SH-SY5Y (cell line): ENCODE measurements at regions not wholly inside any gene's neighbourhood (a gene's known extent, or its start where the extent isn't known, plus 50 kb on each side); places are given as distances from the start of the nearest gene placed in this dataset.

Experiments used
- GATA2 ChIP-seq: IDR thresholded peaks from 2 replicates; pipeline ENCODE4 v1.6.1; 2011; ENCODE audit warnings: mild to moderate bottlenecking, low read depth, low read length
- GATA3 ChIP-seq: IDR thresholded peaks from 2 replicates; pipeline ENCODE4 v1.6.1; 2011; ENCODE audit warnings: low read depth, mild to moderate bottlenecking, low read length, moderate library complexity

DNA sequence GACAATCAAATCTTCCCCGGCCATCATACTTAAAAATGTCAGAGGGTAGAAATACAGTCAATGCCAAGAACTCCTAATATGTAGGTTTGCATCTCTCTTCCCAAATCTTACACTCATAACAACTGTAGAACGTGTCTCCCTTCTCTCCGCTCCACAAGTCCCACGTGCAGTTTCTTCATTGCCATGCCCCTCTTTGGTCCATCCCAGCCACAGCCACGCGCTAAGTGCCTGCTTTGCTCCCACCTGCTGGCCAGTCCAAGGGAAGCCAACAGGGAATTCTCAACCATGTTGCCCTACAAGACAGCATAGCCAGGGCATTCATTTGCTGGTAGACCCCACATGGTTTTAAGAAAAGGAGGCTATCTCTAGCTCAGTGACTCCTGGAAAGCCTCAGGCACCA, 420.6 kb upstream of the ISX start:
- no peak for TF ChIP-seq GATA2
- TF ChIP-seq GATA3 = no peak

DNA sequence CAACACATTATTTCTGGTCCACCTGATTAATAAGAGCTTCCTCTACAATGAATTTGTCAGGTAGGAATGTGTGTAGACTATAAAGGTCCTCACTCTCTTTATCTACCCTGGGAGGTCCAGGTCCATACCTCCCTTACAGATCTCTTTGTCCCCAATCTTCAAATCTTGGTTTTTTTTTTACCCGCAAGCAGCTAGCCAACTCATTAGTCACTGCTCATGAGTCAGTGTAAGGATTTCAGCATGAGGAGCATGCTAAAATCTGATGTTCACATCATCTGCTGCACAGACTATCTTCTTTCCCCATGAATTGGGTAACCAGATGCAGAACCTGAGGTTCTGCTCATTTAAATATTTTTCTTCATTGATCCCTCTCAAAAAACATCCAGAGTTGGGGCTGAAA, 397.0 kb upstream of the ISX start:
- TF ChIP-seq GATA3 = no peak
- TF ChIP-seq GATA2 = no peak

GRCh38 chr22:34687116-34687515, 378.8 kb upstream of the ISX start:
- TF ChIP-seq GATA3 (no peak), GATA2 (no peak)

GRCh38 chr22:34688825-34689224, 377.1 kb upstream of the ISX start:
- TF ChIP-seq GATA2 (no peak), GATA3 (no peak)

- TF ChIP-seq GATA2 = no peak
Measured at GRCh38 chr22:34696557-34696956, 369.4 kb upstream of the ISX start.

GRCh38 chr22:34702279-34702678, 363.7 kb upstream of the ISX start:
- TF ChIP-seq GATA2 (no peak), GATA3 (no peak)

- TF ChIP-seq GATA2 (no peak), GATA3 (no peak)
Measured at GRCh38 chr22:34709641-34710040, 356.3 kb upstream of the ISX start.

- TF ChIP-seq GATA3 (no peak), GATA2 (no peak)
Measured at GRCh38 chr22:34722901-34723300, 343.1 kb upstream of the ISX start.

GRCh38 chr22:34736081-34736480, 329.9 kb upstream of the ISX start:
- TF ChIP-seq GATA2 (no peak), GATA3 (no peak)

GRCh38 chr22:34738661-34739400, 327.1 kb upstream of the ISX start:
- TF ChIP-seq GATA2 = no peak
- no peak for TF ChIP-seq GATA3

DNA sequence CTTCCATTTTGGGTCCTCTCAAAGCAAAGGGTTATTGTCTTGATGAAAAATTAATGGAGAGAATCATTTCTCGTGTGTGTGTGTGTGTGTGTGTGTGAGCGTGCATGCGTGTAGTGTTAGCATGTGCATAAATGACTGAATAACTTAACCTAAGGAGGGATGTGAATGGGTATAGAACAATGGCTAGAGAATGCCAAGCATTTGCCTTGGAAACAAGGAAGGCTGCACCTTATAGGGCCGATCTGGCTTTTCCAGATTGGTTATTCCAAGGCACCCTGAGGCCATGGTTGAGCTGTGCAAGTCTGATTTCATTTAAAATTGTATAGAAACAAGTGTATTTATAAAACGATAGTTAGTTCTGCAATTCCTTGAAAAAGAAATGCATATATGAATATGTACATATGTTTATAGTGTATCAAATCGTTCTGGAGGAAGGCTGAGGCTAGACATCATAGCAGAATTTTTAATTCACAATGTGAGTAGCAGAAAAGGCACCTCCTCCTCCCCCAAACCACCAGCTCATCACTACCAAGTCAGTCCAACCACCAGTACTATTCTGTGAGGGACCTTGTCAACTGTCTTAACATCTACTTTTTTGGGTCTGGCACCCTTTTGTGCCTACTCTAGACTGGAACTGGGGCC, 322.7 kb upstream of the ISX start:
- TF ChIP-seq GATA2 (no peak), GATA3 (no peak)

GRCh38 chr22:34760276-34761008, 305.5 kb upstream of the ISX start:
- TF ChIP-seq GATA2 (no peak), GATA3 (no peak)

DNA sequence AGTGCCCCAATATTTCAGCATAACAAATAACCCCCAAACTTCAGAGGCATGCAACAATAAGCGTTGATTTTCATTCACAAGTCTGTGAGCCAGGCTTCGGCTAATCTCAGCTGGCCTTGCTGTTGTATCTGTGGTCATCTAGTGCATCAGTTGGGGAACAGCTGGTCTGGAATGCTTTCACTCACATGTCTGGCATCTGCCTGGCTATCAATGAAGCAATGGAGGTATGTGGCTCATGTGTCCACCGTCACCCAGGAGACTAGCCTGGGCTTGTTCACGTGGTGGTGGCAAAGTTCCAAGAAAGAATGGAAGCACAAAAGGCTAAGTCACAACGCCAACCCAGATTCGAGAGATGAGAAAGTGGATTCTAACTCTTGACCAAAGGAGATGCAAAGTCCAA, 304.8 kb upstream of the ISX start:
- TF ChIP-seq GATA3 (no peak), GATA2 (no peak)

- TF ChIP-seq GATA3 = no peak
Measured at GRCh38 chr22:34763496-34763895, 302.5 kb upstream of the ISX start.

GRCh38 chr22:34765115-34765514, 300.8 kb upstream of the ISX start:
- TF ChIP-seq GATA3 = no peak
